SU-DHL-6 (cell line): ENCODE measurements at regions not wholly inside any gene's neighbourhood (a gene's known extent, or its start where the extent isn't known, plus 50 kb on each side); places are given as distances from the start of the nearest gene placed in this dataset.

ENCODE experiments used
- CTCF ChIP-seq: fragments of 200-600 bp; sonication (generic); IDR thresholded peaks from one replicate; pipeline ENCODE4 v1.5.1; 2017; ENCODE audit warnings: antibody characterized with exemption, mild to moderate bottlenecking, low read length, moderate library complexity; ENCODE audit not compliant: insufficient read depth, poor library complexity, severe bottlenecking
- EZH2phosphoT487 ChIP-seq: fragments of 200-600 bp; sonication (generic), shearing (Covaris generic); conservative IDR thresholded peaks from 2 replicates; pipeline ENCODE4 v1.6.1; 2018; ENCODE audit warnings: mild to moderate bottlenecking, antibody characterized with exemption, low read length, moderate library complexity, mixed read lengths

- TF ChIP-seq CTCF: no peak
- no peak for TF ChIP-seq EZH2phosphoT487
Measured at GRCh38 chr1:29861446-29861845, 625.1 kb downstream of the PTPRU start.
